ENCODE measurements at regions not wholly inside any gene's neighbourhood (a gene's known extent, or its start where the extent isn't known, plus 50 kb on each side); places are given as distances from the start of the nearest gene placed in this dataset.

DNA sequence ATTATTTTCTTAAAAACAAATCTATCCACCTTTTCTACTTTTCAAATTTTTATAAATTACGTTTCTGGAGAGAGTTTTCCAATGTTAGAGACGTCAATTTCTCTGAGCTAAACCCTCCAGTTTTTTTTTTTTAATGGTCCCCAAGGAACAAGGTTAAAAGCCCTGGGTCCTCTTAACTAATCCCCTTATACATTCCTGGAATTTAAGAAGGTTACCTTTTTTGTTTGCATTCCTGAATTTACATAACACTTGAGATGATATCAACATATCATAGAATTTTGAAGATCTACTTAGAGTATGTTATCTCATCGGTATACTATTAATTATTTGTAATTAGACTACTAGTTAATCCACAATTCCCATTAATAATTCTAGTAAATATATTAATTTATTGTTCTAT is 662.2 kb upstream of the LRFN5 start:
- TF ChIP-seq, protein P1, sequence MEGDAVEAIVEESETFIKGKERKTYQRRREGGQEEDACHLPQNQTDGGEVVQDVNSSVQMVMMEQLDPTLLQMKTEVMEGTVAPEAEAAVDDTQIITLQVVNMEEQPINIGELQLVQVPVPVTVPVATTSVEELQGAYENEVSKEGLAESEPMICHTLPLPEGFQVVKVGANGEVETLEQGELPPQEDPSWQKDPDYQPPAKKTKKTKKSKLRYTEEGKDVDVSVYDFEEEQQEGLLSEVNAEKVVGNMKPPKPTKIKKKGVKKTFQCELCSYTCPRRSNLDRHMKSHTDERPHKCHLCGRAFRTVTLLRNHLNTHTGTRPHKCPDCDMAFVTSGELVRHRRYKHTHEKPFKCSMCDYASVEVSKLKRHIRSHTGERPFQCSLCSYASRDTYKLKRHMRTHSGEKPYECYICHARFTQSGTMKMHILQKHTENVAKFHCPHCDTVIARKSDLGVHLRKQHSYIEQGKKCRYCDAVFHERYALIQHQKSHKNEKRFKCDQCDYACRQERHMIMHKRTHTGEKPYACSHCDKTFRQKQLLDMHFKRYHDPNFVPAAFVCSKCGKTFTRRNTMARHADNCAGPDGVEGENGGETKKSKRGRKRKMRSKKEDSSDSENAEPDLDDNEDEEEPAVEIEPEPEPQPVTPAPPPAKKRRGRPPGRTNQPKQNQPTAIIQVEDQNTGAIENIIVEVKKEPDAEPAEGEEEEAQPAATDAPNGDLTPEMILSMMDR (IDR thresholded peaks at IDR 0.05): no peak
- TF ChIP-seq POLR2A (IDR thresholded peaks at IDR 0.05): no peak
